HL-60 (cell line): ENCODE measurements at regions not wholly inside any gene's neighbourhood (a gene's known extent, or its start where the extent isn't known, plus 50 kb on each side); places are given as distances from the start of the nearest gene placed in this dataset.

ENCODE experiments used
- DNase-seq, 2 experiments: peaks; one replicate each; pipeline ENCODE4 v3.0.0-alpha.2; 2010 to 2020; ENCODE audit warnings: low read depth in 1 of 2, low spot score in 1 of 2
- H3K27ac ChIP-seq: fragments of 250-450 bp; sonication (Bioruptor Pico); replicated peaks from 2 replicates; pipeline ENCODE4 v1.5.1; 2020; ENCODE audit warnings: mild to moderate bottlenecking, moderate library complexity
- H3K27me3 ChIP-seq: fragments of 250-450 bp; sonication (Bioruptor Pico); 2 replicates; pipeline ENCODE4 v1.5.1; 2021; ENCODE audit warnings: mild to moderate bottlenecking, moderate library complexity; ENCODE audit not compliant: insufficient read depth, poor library complexity, severe bottlenecking
- H3K4me3 ChIP-seq: replicated peaks from 2 replicates; pipeline ENCODE4 v1.5.1; 2011; ENCODE audit warnings: mild to moderate bottlenecking, control low read depth, low read length; ENCODE audit not compliant: insufficient read depth
- CTCF ChIP-seq: IDR thresholded peaks from one replicate; pipeline ENCODE4 v1.5.1; 2011; ENCODE audit warnings: low read length, control low read depth, inconsistent platforms; ENCODE audit not compliant: insufficient read depth
- GABPA ChIP-seq: IDR thresholded peaks from 2 replicates; pipeline ENCODE4 v1.6.1; 2012; ENCODE audit warnings: low read depth
- POLR2AphosphoS5 ChIP-seq: IDR thresholded peaks from 2 replicates; pipeline ENCODE4 v1.6.1; 2012; ENCODE audit warnings: low read depth
- SPI1 ChIP-seq: IDR thresholded peaks from 2 replicates; pipeline ENCODE4 v1.6.1; 2012; ENCODE audit warnings: low read depth, mild to moderate bottlenecking, borderline replicate concordance
- TF ChIP-seq, protein P1 (sequence below): IDR thresholded peaks from 2 replicates; pipeline ENCODE4 v1.6.1; 2012; ENCODE audit warnings: low read depth; ENCODE audit not compliant: insufficient replicate concordance

DNA sequence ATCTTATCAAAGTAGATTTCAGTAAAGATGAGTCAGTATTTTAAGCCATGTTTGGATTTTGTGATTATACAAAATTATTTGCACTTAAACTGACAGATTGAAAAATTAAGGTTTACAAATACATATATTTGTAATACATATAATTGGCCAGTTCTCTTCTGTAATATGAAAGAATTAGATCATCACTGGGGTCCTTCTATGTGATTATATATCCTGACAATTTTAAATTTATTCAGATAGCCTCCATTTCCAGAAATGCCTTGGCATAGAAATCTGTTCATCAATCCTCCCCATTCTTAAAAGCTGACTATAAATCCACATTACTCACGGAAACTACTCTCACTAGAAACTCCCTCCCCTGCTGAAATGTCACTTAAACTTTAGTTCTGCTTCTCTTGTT is 280.4 kb upstream of the ANXA10 start:
- no peaks in the 10 kb centered on the region for H3K27me3 ChIP-seq
- TF ChIP-seq GABPA, result no peak
- TF ChIP-seq CTCF, result no peak
- no peak for TF ChIP-seq POLR2AphosphoS5
- TF ChIP-seq SPI1, result no peak
- TF ChIP-seq, protein P1, sequence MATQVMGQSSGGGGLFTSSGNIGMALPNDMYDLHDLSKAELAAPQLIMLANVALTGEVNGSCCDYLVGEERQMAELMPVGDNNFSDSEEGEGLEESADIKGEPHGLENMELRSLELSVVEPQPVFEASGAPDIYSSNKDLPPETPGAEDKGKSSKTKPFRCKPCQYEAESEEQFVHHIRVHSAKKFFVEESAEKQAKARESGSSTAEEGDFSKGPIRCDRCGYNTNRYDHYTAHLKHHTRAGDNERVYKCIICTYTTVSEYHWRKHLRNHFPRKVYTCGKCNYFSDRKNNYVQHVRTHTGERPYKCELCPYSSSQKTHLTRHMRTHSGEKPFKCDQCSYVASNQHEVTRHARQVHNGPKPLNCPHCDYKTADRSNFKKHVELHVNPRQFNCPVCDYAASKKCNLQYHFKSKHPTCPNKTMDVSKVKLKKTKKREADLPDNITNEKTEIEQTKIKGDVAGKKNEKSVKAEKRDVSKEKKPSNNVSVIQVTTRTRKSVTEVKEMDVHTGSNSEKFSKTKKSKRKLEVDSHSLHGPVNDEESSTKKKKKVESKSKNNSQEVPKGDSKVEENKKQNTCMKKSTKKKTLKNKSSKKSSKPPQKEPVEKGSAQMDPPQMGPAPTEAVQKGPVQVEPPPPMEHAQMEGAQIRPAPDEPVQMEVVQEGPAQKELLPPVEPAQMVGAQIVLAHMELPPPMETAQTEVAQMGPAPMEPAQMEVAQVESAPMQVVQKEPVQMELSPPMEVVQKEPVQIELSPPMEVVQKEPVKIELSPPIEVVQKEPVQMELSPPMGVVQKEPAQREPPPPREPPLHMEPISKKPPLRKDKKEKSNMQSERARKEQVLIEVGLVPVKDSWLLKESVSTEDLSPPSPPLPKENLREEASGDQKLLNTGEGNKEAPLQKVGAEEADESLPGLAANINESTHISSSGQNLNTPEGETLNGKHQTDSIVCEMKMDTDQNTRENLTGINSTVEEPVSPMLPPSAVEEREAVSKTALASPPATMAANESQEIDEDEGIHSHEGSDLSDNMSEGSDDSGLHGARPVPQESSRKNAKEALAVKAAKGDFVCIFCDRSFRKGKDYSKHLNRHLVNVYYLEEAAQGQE, result no peak

DNA sequence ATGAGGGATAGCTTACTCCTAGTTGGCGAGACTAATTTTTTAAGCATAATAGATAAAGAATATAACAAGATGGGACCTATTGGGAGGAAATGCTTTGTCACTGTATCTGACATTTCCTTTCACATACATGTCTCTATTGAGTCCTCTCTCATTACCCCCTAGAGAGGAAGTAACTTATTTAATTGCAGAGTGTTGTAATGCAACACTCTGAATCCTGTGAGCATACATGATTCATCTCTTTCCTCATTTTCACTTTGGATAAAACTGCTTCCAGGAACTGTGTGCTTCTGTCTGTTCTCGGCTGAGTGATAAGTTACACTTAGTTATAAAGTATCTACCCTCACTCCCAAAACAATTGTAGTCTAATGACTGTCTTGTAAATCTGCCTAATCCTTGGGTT is 266.1 kb upstream of the ANXA10 start:
- Histone ChIP-seq H3K27me3 (no peaks in the 10 kb centered on the region), H3K27ac (no peak overlapping the region), H3K4me3 (no peak overlapping the region)
- DNase-seq, result no peak
- no peak for TF ChIP-seq POLR2AphosphoS5
- TF ChIP-seq GABPA, result no peak
- TF ChIP-seq CTCF, result no peak
- no peak for TF ChIP-seq SPI1
- TF ChIP-seq, protein P1, result no peak

More for the DNA sequence above, 280.4 kb upstream of the ANXA10 start:
- no peak overlapping the region for H3K27ac ChIP-seq
- no peak for DNase-seq
- H3K4me3 ChIP-seq, result no peak overlapping the region

DNA sequence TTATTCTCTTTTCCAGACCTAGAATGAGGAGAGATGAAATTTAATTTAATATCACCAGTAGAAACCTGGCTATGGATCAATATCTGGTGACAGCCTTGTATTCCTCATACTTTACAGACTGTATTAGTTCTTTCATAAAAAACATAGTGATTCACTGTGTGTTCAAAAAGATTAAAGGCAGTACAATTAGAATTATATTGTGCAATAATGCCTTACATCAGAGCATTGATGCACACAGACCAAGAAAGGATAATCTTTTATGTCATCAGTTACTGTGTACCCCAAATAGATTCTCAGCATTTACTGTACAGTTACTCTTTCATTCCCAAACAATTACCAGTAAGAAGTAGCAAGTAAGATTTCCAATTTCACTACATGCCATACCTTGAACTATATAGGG is 260.5 kb upstream of the ANXA10 start:
- no peak overlapping the region for H3K4me3 ChIP-seq
- no peak for DNase-seq
- TF ChIP-seq POLR2AphosphoS5 (no peak), GABPA (no peak), SPI1 (no peak), CTCF (no peak)
- TF ChIP-seq, protein P1, result no peak
- no peaks in the 10 kb centered on the region for H3K27me3 ChIP-seq
- no peak overlapping the region for H3K27ac ChIP-seq
